Esophagus muscularis mucosa (tissue), 4 donors: ENCODE measurements at regions not wholly inside any gene's neighbourhood (a gene's known extent, or its start where the extent isn't known, plus 50 kb on each side); places are given as distances from the start of the nearest gene placed in this dataset.

Experiments used
- DNase-seq: peaks from one replicate; pipeline ENCODE4 v3.0.0-alpha.2; 2017; ENCODE audit errors: extremely low spot score
- H3K27ac ChIP-seq, 4 donors: fragments of 200-600 bp; sonication (generic); replicated peaks in 1 of 4; 1 replicate in 3 of 4; 2 replicates in 1 of 4; pipeline ENCODE4 v1.5.1; 2016 to 2019; ENCODE audit warnings: mild to moderate bottlenecking in 1 of 4
- H3K27me3 ChIP-seq, 4 donors: fragments of 200-600 bp; sonication (generic); one replicate each; pipeline versions ENCODE4 v1.5.1 to v1.6.0; 2016 to 2019
- H3K36me3 ChIP-seq, 4 donors: fragments of 200-600 bp; sonication (generic); one replicate each; pipeline ENCODE4 v1.5.1; 2016 to 2019
- H3K4me1 ChIP-seq, 4 donors: fragments of 200-600 bp; sonication (generic); one replicate each; pipeline ENCODE4 v1.5.1; 2016 to 2019
- H3K4me3 ChIP-seq, 4 donors: fragments of 200-600 bp; sonication (generic); 1 replicate in 2 of 4; 2 replicates in 2 of 4; pipeline ENCODE4 v1.5.1; 2016 to 2019; ENCODE audit warnings: mild to moderate bottlenecking in 4 of 4, moderate library complexity in 1 of 4
- H3K9me3 ChIP-seq, 4 donors: fragments of 200-600 bp; sonication (generic); 1 replicate in 3 of 4; 2 replicates in 1 of 4; pipeline ENCODE4 v1.5.1; 2016 to 2019
- EP300 ChIP-seq: sonication (generic); formaldehyde crosslinking; IDR thresholded peaks from one replicate; pipeline ENCODE4 v1.6.1; 2017; ENCODE audit warnings: antibody characterized with exemption
- POLR2A ChIP-seq: fragments of 450-650 bp; IDR thresholded peaks from one replicate; pipeline ENCODE4 v1.6.1; 2017; ENCODE audit warnings: antibody characterized with exemption, moderate library complexity, mild to moderate bottlenecking, low read depth
- POLR2AphosphoS5 ChIP-seq, 2 donors: sonication (generic); formaldehyde crosslinking; IDR thresholded peaks; one replicate each; pipeline ENCODE4 v1.6.1; 2017; ENCODE audit warnings: antibody characterized with exemption in 2 of 2
- WGBS: methylation state at CpG from one replicate; pipeline ENCODE4 v1.1.5; 2018; 5-methylcytosine and 5-hydroxymethylcytosine counted together
- intact Hi-C: fragments of 100-400 bp; cut with DNase I; formaldehyde crosslinking; loops from one replicate; pipeline ENCODE4 v1.15.1; 2023
- TF ChIP-seq, protein P1 (sequence below), 3 experiments: fragments of 200-600 bp in 2 of 3; fragments of 450-650 bp in 1 of 3; sonication (generic) in 2 of 3; IDR thresholded peaks; one replicate each; pipeline ENCODE4 v1.5.1; 2017 to 2019; ENCODE audit warnings: antibody characterized with exemption in 3 of 3, mild to moderate bottlenecking in 2 of 3, moderate library complexity in 1 of 3

DNA sequence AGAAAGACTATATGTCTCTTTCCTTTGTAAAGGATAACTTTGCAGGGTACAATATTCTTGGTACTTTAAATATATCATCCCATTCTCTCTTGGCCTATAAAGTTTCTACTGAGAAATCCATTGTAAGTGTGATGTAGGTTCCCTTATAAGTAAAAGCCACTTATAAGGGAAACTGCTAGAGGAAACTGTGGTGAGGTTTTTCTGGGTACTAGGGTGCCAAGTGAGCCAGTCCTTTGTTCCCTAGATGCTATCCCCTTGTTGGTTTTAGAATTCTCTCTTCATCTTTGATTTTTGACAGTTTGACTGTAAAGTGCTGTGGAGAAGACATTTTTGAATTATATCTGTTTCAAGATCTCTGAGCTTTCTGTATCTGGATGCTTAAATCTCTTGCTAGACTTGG, 108.9 kb upstream of the NEK7 start:
- H3K9me3 ChIP-seq = no peaks in the 10 kb centered on the region
- intact Hi-C loops = no loop called here
- TF ChIP-seq POLR2AphosphoS5 (IDR thresholded peaks at IDR 0.05) = no peak
- no peak for TF ChIP-seq EP300
- no peak for TF ChIP-seq POLR2A
- TF ChIP-seq, protein P1, sequence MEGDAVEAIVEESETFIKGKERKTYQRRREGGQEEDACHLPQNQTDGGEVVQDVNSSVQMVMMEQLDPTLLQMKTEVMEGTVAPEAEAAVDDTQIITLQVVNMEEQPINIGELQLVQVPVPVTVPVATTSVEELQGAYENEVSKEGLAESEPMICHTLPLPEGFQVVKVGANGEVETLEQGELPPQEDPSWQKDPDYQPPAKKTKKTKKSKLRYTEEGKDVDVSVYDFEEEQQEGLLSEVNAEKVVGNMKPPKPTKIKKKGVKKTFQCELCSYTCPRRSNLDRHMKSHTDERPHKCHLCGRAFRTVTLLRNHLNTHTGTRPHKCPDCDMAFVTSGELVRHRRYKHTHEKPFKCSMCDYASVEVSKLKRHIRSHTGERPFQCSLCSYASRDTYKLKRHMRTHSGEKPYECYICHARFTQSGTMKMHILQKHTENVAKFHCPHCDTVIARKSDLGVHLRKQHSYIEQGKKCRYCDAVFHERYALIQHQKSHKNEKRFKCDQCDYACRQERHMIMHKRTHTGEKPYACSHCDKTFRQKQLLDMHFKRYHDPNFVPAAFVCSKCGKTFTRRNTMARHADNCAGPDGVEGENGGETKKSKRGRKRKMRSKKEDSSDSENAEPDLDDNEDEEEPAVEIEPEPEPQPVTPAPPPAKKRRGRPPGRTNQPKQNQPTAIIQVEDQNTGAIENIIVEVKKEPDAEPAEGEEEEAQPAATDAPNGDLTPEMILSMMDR (IDR thresholded peaks at IDR 0.05) = no peak
- no peak overlapping the region for H3K4me3 ChIP-seq
- no peaks in the 10 kb centered on the region for H3K27me3 ChIP-seq
- DNase-seq = no peak
- H3K27ac ChIP-seq = no peak overlapping the region
- H3K36me3 ChIP-seq = no peaks in the 10 kb centered on the region
- H3K4me1 ChIP-seq = no peaks in the 10 kb centered on the region

DNA sequence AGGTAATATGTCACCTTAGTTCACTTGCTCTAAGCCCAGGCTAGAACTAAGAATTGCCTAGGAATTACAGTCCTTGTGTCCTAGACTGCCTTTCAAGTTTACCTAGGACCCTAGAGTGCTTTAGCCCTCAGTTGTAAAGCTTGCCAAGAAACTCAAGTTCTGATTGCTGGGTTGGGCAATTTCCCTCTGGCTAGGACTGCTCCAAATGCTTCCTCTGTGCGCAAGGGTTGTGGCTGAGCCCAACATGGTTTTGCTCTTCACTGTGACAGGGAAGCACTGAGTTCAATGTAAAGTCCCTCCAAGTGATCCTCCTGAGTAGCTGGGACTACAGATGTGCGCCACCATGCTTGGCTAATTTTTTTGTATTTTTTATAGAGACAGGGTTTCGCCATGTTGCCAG, 102.3 kb upstream of the NEK7 start:
- H3K4me1 ChIP-seq = no peaks in the 10 kb centered on the region
- H3K4me3 ChIP-seq = no peak overlapping the region
- TF ChIP-seq, protein P1 (IDR thresholded peaks at IDR 0.05) = no peak
- TF ChIP-seq EP300 = no peak
- no peak for TF ChIP-seq POLR2A
- no peak for TF ChIP-seq POLR2AphosphoS5 (IDR thresholded peaks at IDR 0.05)
- 85% methylated on average over 3 of the region's 3 CpGs for WGBS
- no peak overlapping the region for H3K27ac ChIP-seq
- no peaks in the 10 kb centered on the region for H3K27me3 ChIP-seq
- intact Hi-C loops = no loop called here
- DNase-seq = no peak
- no peaks in the 10 kb centered on the region for H3K36me3 ChIP-seq
- H3K9me3 ChIP-seq = no peaks in the 10 kb centered on the region

DNA sequence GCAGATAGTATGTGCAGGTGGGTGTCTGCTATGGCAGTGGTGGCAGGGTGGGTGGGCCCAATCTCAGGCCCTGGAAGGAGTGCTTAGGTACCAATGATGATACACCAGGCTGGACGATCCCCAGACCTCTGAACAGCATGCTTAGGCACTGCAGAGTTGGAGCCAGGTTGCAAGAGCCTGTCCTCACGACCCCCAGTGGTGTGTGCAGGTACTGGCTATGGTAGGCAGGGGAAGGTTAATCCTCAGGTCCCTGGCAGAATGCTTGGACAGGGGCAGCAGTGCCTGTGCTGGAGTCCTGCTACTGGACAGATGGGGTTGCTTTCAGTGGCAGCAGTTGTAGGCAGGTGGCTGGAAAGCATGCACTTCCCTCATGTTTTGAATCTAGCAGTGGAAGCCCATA, 100.5 kb upstream of the NEK7 start:
- H3K9me3 ChIP-seq = no peaks in the 10 kb centered on the region
- WGBS = 31% methylated on average over 2 of the region's 2 CpGs
- TF ChIP-seq EP300 (no peak), POLR2A (no peak), POLR2AphosphoS5 (IDR thresholded peaks at IDR 0.05) (no peak)
- TF ChIP-seq, protein P1 (IDR thresholded peaks at IDR 0.05) = no peak
- no peak overlapping the region for H3K4me3 ChIP-seq
- H3K27ac ChIP-seq = no peak overlapping the region
- intact Hi-C loops = no loop called here
- H3K4me1 ChIP-seq = no peaks in the 10 kb centered on the region
- no peaks in the 10 kb centered on the region for H3K36me3 ChIP-seq
- DNase-seq = no peak
- H3K27me3 ChIP-seq = no peaks in the 10 kb centered on the region

DNA sequence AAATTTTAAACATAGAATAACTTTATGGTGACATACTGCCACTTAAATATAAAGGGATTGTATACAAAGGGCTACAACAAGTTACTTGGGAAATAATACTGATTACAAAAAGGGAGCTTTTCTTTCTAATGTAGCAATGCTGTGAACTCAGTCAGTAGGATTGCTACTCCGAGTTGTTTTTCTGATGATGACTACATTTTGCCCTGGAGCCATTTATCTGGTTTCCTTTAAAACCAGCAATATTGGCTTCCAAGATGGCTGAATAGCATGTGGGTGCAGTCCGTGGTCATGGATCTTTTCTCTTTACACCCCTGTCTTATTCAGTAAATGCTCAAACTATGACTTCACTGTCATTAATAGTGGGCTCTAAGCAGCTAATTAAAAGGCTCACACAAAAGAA, 92.6 kb upstream of the NEK7 start:
- no peak for DNase-seq
- WGBS = 85% methylated on average over 2 of the region's 2 CpGs
- Histone ChIP-seq H3K27ac (no peak overlapping the region), H3K27me3 (no peaks in the 10 kb centered on the region), H3K4me3 (no peak overlapping the region), H3K36me3 (no peaks in the 10 kb centered on the region), H3K9me3 (no peaks in the 10 kb centered on the region), H3K4me1 (no peaks in the 10 kb centered on the region)
- TF ChIP-seq, protein P1 (IDR thresholded peaks at IDR 0.05) = no peak
- TF ChIP-seq POLR2AphosphoS5 (IDR thresholded peaks at IDR 0.05) (no peak), POLR2A (no peak), EP300 (no peak)
- intact Hi-C loops = no loop called here

DNA sequence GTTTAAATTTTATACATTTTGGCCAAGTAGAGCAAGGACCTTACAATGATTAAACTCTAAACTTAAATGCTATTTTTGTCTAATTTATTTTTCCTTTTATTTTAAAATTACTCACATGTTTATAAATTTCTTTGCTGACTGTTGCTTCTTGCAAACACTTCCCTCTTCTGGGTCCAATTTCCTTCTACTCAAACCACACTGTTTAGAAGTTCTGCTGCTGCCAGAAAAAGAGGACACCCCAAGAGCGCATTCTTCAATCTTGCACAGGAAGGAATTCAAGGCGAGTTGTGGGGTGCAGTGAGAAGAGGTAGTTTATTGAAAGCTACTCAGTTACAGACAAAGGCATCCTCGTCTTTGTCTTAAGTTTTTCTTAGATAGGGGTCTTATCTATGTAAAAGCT, 88.5 kb upstream of the NEK7 start:
- Histone ChIP-seq H3K4me3 (no peak overlapping the region), H3K4me1 (no peaks in the 10 kb centered on the region), H3K9me3 (no peaks in the 10 kb centered on the region), H3K27ac (no peak overlapping the region), H3K27me3 (no peaks in the 10 kb centered on the region), H3K36me3 (no peaks in the 10 kb centered on the region)
- intact Hi-C loops = no loop called here
- 60% methylated on average over 3 of the region's 3 CpGs for WGBS
- DNase-seq = no peak
- no peak for TF ChIP-seq POLR2AphosphoS5 (IDR thresholded peaks at IDR 0.05)
- TF ChIP-seq, protein P1 (IDR thresholded peaks at IDR 0.05) = no peak
- no peak for TF ChIP-seq POLR2A
- TF ChIP-seq EP300 = no peak
